GM04504 (cell line): ENCODE measurements at regions not wholly inside any gene's neighbourhood (a gene's known extent, or its start where the extent isn't known, plus 50 kb on each side); places are given as distances from the start of the nearest gene placed in this dataset.
A peak's percentile ranks its signal among the peaks of the same experiment; 100 is the strongest.

Experiments used
- DNase-seq: peaks from one replicate; pipeline ENCODE4 v3.0.0-alpha.2; 2012; ENCODE audit warnings: low read depth

DNA sequence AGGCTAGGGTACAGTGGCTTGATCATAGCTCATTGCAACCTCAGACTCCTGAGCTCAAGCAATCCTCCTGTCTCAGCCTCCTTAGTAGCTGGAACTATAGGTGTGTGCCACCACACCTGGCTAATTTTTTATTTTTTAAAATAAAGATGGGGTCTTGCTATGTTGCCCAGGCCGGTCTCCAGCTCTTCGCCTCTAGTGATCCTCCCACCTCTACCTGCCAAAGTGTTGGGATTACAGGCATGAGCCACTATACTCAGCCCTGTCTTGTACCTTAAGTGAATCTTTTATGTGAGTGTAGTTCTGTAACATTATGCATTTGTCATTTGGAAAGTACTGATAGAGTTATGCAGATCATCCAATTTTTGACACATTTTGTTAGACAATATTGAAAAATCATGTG lies 66.9 kb upstream of the C15orf39 start:
- no peak for DNase-seq

GRCh38 chr15:75136118-75136517 lies 65.6 kb upstream of the C15orf39 start:
- DNase-seq: no peak

DNA sequence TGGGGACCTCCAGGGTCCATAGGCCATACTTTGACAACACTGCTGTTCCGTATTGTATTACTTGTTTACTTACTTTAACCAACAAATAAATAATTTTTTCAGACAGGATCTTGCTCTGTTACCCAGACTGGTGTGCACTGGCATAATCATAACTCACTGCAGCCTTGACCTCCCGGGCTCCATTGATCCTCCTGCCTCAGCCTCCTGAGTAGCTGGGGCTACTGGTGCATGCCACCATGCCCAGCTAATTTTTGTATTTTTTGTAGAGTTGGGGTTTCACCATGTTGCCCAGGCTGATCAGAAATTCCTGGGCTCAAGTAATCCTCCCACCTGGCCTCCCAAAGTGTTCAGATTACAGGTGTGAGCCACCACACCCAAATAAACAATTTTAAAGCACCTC lies 64.9 kb upstream of the C15orf39 start:
- no peak for DNase-seq

GRCh38 chr15:75138016-75138999 lies 63.4 kb upstream of the C15orf39 start:
- DNase-seq: peak; percentile 52

DNA sequence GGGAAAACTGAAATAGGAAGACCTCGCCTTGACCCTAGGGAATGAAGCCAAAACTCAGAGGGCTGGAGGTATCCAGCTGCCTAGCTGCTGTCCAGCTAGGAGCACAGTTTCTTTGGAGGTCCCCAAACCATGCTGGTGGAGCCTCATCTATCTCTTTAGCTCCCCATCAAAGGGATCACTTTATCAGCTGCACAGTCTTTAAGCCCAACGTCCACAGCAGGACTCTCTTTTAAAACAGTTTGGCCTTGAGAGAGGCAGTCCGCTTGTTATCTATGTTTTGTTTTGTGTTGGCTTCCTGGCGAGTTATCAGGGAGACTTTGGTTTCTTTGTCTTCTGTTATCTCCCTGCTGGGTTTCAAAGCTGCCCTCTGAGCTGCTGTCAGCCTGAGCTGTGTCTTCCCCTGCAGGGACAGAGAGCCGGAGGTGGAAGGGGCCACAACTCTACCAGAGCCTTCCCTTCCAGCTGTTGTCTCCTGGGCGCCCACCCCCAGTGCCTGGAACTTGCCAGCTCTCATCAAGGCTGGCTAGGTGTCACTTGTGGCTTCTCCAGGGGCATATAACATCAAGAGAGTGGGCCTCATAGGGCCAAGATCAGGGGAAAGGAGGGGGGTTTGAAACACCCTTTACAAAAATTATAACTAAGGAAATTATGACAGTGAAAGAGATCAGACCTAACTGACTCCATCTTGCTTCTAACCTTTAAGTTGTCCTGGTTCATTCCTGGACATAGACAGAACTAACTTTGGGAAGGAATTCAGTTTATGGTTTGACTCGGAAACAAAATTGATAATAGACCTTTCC lies 61.4 kb upstream of the C15orf39 start:
- DNase-seq: no peak

DNA sequence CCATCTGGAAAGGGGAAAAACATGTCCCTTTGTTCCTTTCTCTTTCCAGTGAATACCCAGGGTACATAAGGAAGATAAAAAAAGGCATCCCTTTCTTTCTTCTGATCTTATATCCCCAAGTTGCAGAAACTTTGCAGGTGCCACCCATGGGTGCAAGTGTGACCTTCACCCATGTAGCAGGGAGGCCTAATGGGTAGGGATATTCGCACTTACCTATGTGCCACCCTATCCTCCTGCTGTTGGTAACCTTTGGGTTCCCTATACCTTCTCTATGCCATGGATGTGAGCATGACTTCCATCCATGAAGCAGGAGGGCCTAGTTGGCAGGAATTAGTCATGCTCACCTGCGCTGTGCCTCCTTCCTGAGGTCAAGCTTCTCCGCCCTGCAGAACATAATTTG lies 59.2 kb upstream of the C15orf39 start:
- DNase-seq: no peak

DNA sequence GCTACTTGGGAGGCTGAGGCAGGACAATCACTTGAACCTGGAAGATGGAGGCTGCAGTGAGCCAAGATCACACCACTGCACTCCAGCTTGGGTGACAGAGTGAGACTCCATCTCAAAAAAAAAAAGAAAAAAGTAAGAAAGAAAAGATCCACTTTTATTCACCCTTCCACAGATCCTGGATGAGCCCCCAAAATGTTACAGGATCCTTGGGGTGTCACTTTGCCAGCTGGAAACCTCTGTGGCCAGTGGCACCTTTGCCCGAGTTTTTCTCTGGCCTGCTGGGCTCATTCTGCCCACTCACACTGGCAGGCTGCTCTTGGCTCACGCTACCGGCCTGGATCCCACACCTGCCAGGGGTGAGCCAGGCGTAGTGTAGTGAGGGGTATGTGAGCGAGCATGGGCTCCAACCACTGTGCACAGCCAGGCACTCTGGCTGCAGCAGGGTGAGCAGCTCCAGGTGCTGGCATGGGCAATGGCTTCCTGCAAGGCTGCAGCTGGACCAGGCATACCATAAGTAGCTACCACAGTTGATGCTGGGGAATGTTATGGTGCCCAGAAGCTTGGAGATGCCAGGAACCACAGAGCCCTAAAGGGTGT lies 57.8 kb upstream of the C15orf39 start:
- no peak for DNase-seq

DNA sequence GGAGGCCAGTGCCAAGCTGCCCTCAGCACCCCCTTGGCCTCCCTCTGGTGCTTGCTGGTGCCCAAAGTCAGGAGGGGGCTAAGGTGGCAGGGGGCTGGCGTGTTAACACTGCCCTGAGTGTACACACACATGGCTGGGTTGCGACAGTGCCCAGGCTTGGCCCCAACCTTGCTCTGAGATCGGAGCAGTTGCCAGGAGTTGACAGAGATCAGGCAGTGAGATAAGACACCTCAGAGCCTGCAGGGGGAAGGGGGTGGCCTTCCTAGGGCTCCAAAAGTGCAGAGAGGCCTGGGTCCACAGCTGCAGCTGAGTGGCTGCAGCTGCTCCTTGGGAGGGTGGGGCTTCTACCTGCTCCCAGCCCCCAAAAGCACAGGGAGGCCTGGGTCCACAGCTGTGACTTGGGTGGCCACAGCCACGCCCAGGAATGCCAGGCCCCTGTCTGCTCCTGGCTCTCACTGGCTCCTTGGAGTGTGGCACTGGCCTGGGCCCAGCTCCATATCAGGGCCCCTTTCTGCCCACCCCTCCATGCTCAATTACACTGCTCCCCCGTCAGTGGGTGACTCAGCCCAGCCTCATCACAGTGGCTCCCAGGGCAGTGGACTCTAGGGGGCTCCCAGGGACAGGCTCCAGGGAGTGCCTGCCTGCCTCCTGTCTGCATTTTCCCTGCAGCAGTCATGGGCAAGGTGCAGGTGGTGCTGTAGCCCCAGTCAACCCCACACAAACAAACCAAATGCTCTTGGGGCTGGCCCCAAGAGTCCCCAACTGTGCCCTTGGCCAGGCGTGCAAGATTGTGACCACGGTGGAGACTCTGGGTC lies 56.4 kb upstream of the C15orf39 start:
- no peak for DNase-seq

DNA sequence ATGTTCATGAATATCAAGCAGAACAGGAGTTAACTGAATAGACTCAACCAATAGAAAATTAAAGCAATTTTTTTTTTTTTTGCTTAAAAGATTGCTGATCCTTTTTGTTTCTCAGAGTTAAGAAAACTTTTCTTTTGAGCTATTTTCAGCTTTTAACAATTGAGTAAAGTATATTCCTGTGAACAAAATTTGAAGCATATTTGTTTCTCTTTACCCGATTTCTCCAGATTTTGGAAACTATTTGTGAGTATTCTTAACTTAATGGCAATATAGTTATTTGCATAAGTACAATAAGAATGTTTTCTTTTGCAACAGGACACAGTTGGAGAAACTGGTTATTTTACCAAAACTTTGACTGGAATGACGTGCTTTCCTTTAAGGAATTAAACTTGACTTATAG lies 53.4 kb upstream of the C15orf39 start:
- DNase-seq: no peak

- peak; percentile 94 for DNase-seq
Observed at GRCh38 chr15:75149867-75150709, 51.6 kb upstream of the C15orf39 start.

- DNase-seq: no peak
Observed at GRCh38 chr15:75151214-75152128, 50.2 kb upstream of the C15orf39 start.
